Left colon (tissue), 2 donors: ENCODE measurements at regions not wholly inside any gene's neighbourhood (a gene's known extent, or its start where the extent isn't known, plus 50 kb on each side); places are given as distances from the start of the nearest gene placed in this dataset.

Source experiments
- ATAC-seq: fragments of 200-7000 bp; cut with Tn5 transposase; one replicate; pipeline ENCODE4 v1.9.1; 2020; ENCODE audit warnings: mild to moderate bottlenecking, moderate library complexity
- DNase-seq, 2 donors: peaks; one replicate each; pipeline ENCODE4 v3.0.0-alpha.2; 2020
- intact Hi-C, 2 donors: fragments of 100-400 bp; cut with DNase I in 1 of 2; cut with micrococcal nuclease in 1 of 2; formaldehyde crosslinking; loops; one replicate each; pipeline versions ENCODE4 v1.11.2 to v1.14.0; 2022; cut with DNase I, micrococcal nuclease
- donor health status: DM: no; HTN: no; CAD: no.
- donor health status: DM: yes; HTN: yes; CAD: no.

- no peak for ATAC-seq
Measured at GRCh38 chr19:30305346-30306060, 66.7 kb upstream of the ZNF536 start.

GRCh38 chr19:30307191-30307974, 64.8 kb upstream of the ZNF536 start:
- intact Hi-C loops: no loop called here
- no peak for ATAC-seq
- no peak for DNase-seq

More at GRCh38 chr19:30305346-30306060, 66.7 kb upstream of the ZNF536 start:
- intact Hi-C loops: no loop called here
- DNase-seq: no peak

DNA sequence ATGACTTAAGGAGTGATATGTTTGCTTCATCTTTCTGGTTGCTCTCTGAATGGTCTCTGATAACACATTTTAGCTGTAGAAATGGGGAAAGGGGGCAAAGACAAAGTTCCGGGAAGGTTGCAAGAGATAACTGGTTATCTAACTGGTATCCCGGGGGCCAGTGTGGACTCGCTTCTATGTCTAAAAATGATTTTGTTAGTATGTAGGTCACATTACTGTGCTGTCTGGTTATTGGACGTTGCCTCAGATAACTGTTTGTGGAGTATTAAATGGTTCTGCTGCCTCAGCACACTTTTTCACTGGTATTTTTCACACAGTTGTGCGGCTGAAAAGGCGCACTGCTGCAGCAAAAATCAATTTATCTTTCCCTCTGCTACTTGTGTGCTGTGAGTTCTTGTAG, 63.0 kb upstream of the ZNF536 start:
- ATAC-seq: no peak
- DNase-seq: no peak
- intact Hi-C loops: no loop called here

- ATAC-seq: no peak
- intact Hi-C loops: no loop called here
Measured at GRCh38 chr19:30309905-30310601, 62.1 kb upstream of the ZNF536 start.

DNA sequence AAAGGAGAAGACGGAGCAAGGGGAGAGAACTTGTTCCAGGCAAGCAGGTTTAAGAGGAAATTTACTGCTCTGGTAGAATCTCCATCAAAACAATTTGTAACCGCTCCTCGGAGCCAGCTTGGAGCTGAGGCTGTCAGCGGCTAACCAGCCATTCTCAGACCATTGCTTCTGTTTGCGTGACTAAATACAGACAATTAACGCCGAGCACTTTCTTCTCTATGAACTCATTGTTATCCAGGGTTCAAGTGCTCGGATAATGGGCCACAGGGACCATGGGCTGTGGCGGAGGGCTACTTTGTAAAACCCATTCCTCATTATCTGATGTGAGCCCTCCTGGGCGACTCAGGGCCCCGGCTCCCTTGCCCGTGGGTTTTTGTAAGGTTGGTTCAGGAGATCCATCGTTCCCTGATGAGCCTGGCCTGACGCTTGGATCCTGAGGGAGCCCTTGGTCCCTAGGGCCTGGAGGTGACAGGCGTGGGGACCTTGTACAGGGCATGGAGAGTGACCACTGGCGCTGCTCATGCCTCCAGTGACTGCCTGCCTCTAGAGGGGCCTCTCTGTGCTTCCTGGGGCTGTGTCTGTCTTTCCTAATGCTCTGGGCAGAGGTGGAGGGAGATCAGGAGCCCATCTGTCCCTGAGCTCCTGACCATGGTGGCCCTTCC, 61.5 kb upstream of the ZNF536 start:
- ATAC-seq (no peak), DNase-seq (no peak)
- intact Hi-C loops: no loop called here

More at GRCh38 chr19:30309905-30310601, 62.1 kb upstream of the ZNF536 start:
- DNase-seq: no peak

DNA sequence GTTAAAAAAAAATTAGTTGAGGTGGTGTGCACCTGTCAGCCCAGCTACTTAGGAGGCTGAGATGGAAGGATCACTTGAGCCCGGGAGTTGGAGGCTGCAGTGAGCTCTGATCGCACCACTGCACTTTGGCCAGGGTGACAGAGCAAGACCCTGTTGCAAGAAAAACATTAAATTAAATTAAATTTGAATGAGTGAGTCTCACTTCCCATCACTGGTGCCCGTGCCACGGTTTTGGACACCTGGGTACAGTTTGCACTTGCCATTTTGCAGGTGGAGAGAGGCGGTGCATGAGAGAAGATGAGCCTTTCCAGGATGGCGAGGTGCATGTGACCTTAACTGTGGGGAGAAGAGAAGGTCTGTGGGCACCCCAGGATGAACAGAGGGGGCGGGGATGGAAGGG, 60.3 kb upstream of the ZNF536 start:
- ATAC-seq: no peak
- intact Hi-C loops: no loop called here

DNA sequence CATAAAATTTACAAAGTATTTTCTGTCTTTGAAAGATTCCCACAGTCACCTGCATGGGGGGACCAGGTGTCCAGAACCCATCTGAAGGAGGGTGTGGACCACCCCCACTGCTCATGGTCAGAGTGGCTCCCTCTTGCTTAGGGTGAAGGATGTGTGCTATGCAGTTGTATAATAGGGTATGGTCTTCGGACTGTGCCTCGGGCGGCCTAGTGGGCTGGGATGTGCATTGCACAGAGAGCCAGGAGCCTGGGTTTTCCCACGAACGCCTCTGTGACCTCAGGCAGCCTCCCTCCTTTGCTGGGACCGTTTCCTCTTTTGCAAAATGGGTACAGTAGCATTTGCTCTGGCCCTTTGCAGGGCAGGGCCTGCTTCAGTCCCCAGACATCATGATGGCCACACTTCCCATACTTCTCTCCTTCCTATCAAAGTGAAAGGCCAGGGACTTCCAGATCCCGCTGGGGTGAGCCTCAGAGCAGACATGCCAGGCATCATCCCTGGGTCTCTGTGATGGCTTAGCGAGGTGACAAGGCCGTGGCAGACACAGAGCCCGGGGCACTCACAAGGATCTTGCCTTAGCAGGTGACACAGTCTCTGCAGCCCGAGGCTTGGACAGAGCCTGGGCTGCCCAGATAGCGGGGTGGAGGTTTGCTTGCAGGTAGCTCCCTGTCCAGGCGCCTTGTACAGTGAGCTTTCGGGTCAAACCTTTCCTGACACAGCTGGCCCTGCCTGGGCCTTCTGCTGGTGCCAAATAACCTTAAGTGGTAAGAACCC, 59.4 kb upstream of the ZNF536 start:
- no peak for ATAC-seq
- no peak for DNase-seq

More for the DNA sequence above, 60.3 kb upstream of the ZNF536 start:
- no peak for DNase-seq

DNA sequence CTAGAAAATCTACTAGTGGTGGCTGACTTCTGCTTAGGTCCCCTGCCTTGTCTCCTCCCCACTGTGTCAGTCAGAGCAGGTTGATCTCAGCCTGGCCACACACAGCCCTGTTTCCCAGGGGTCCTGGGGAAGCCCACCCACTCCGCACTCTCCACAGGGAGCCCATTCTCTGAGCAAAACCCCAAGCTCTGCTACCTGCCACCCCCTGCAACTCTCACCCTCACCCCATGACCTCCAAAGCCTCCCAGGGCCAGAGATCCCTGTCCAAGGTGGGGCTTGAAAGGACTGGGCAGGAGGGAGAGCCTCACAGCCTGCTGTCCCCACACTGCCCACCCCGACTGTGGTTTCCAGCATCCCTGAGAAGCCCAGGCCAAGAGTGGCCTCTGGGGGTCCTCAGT, 58.8 kb upstream of the ZNF536 start:
- no peak for ATAC-seq
- intact Hi-C loops: no loop called here
- no peak for DNase-seq

More for the DNA sequence above, 59.4 kb upstream of the ZNF536 start:
- intact Hi-C loops: no loop called here

DNA sequence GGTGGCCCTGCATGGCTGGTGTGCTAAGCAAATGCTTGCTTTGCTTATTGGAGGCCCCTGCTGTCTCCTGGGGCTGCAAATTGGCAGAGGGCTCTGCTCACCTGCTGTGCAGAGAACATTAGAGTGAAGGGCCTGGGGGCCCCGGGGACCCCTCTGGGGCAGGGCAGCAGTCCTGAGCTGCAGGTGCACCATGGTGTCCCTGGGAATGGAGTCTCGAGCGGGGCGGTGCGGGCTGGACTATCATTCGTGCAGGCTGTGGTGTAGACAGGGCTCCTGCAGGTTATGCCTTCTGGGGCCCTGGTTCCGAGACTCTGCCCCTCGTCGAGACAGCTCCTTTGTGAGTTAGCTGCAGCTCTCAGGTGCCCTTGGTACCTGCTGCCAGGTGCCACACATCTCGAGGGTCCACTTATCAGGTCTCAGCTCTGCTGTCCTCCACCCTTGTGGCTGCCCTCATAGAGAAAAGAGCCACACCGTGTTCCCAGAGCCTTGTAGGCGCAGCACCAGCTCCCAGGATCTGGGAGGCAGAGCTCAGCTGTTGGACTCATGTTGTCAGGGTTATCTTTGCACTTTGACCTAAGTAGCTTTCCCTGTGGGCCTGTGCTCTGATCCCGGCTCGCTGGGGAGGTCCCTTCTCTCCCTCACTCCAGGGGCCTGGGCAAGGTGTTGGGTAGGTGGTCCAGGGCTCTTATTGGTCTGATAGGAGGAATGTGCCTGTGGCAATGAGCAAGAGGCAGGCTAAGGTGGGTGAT, 58.0 kb upstream of the ZNF536 start:
- intact Hi-C loops: no loop called here
- no peak for DNase-seq
- ATAC-seq: no peak

GRCh38 chr19:30314805-30315155, 57.4 kb upstream of the ZNF536 start:
- intact Hi-C loops: no loop called here
- ATAC-seq: no peak

GRCh38 chr19:30315159-30315558, 57.0 kb upstream of the ZNF536 start:
- DNase-seq: no peak
- no peak for ATAC-seq

More at GRCh38 chr19:30314805-30315155, 57.4 kb upstream of the ZNF536 start:
- DNase-seq: no peak

GRCh38 chr19:30316000-30316491, 56.1 kb upstream of the ZNF536 start:
- no peak for ATAC-seq
- intact Hi-C loops: no loop called here

More at GRCh38 chr19:30315159-30315558, 57.0 kb upstream of the ZNF536 start:
- intact Hi-C loops: no loop called here

DNA sequence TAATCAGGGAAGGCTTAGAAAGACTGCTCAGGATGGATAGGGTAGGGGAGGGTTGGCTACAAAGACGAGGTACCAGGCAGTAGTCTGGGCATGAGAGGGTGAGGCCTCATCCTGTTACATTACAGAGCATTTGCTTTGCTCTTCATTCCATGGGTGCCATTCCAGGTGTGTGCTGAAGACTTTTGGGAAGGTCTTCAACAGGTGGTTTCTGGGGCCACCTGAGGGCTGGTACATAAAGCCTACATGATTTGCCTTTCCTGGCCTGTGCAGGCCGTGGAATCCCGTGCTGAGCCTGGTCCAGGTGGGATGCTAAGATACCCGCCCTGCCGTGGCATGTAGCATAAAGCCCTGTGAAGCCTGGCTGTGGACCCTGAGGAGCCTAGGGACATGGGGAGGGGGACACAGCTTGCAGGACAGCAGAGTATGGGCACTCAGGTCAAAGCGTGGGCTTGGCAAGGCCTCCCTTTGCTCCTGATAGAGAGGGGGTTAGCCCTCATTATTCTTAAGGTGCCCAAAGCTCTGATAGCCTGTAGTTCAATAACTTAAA, 55.6 kb upstream of the ZNF536 start:
- DNase-seq (no peak), ATAC-seq (no peak)
- intact Hi-C loops: no loop called here

More at GRCh38 chr19:30316000-30316491, 56.1 kb upstream of the ZNF536 start:
- no peak for DNase-seq

DNA sequence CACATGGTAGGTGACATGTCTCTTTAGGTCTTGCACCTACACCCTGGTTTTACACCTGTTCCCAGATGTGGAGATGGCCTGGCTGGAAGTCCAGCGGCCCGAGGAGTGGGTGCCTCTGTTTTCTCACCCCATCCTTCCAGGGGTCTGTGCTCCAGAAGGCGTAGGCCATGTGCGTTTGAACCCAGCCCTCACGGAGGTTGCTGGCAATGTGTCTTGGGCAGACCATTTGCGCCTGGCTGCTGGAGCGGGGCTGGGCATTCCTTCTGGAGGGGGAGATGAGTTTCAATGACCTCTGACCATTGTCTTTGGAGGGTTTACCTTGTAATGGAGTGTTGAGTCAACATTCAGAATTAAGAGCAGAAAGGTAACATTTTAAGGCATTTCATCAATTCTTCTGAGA, 54.8 kb upstream of the ZNF536 start:
- DNase-seq: no peak

DNA sequence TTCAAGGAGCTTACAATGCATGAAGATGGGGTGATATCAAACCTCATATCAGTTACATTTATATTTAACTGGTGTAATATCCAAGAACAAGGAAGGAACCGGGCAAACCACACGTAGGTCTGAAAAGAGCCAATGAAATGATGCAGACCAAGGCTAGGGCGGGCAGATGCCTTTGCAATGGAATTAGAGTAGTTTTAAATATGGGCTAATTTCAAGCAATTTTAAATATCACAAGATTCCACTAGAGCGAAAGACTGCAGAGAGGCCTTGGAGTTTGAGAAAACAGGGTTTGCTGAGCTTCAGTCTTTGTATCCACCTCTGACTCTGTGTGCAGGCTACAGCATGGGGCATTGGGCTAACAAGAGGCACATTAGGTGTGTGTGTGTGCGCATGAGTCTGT, 53.9 kb upstream of the ZNF536 start:
- ATAC-seq: no peak
- intact Hi-C loops: no loop called here

More for the DNA sequence above, 54.8 kb upstream of the ZNF536 start:
- intact Hi-C loops: no loop called here
- no peak for ATAC-seq

GRCh38 chr19:30318936-30319335, 53.2 kb upstream of the ZNF536 start:
- DNase-seq: no peak

More for the DNA sequence above, 53.9 kb upstream of the ZNF536 start:
- no peak for DNase-seq

DNA sequence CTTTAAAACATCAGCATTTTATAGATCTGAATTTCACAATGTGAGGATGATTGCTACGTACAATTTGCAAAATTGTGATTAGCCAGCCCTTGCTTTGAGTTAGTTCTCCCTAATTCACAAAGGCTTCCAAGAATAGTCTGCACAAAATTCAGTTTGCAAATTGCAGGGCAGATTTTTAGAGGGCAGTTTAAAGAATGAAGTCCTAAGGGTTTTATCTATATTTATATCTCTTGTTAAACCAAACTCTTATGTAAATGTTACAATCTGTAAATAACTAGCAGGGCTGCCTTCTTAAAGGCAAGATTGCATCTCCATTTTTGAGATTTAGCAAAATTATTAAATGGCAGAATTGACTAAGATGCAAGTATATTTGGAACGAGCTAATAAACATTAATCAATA, 52.8 kb upstream of the ZNF536 start:
- no peak for ATAC-seq
- intact Hi-C loops: no loop called here
- no peak for DNase-seq

More at GRCh38 chr19:30318936-30319335, 53.2 kb upstream of the ZNF536 start:
- ATAC-seq: no peak
- intact Hi-C loops: no loop called here
